ENCODE measurements at regions not wholly inside any gene's neighbourhood (a gene's known extent, or its start where the extent isn't known, plus 50 kb on each side); places are given as distances from the start of the nearest gene placed in this dataset.

GRCh38 chr6:140905724-140906123 is 1227.0 kb upstream of the GJE1 start:
- no peaks in the 10 kb centered on the region for H3K9me3 ChIP-seq (ENCODE audit: control insufficient read depth, low read length)
- no peaks in the 10 kb centered on the region for H3K4me1 ChIP-seq (ENCODE audit: control insufficient read depth, insufficient read depth, low read length, poor library complexity, severe bottlenecking)
- no peaks in the 10 kb centered on the region for H3K36me3 ChIP-seq (ENCODE audit: control insufficient read depth, insufficient read depth, low read length)
- no peak for DNase-seq
- H3K4me3 ChIP-seq (ENCODE audit: insufficient read depth, low read depth, low read length, poor library complexity, severe bottlenecking) = no peak overlapping the region
- H3K27ac ChIP-seq (ENCODE audit: insufficient read depth, low read length, poor library complexity, severe bottlenecking) = no peak overlapping the region
- no peaks in the 10 kb centered on the region for H3K27me3 ChIP-seq (replicated peaks; ENCODE audit: control insufficient read depth, insufficient read depth, low read length, poor library complexity, severe bottlenecking)

- Histone ChIP-seq H3K27me3 (replicated peaks; ENCODE audit: control insufficient read depth, insufficient read depth, low read length, poor library complexity, severe bottlenecking) (no peaks in the 10 kb centered on the region), H3K36me3 (ENCODE audit: control insufficient read depth, insufficient read depth, low read length) (no peaks in the 10 kb centered on the region), H3K4me1 (ENCODE audit: control insufficient read depth, insufficient read depth, low read length, poor library complexity, severe bottlenecking) (no peaks in the 10 kb centered on the region), H3K27ac (ENCODE audit: insufficient read depth, low read length, poor library complexity, severe bottlenecking) (no peak overlapping the region), H3K4me3 (ENCODE audit: insufficient read depth, low read depth, low read length, poor library complexity, severe bottlenecking) (no peak overlapping the region), H3K9me3 (ENCODE audit: control insufficient read depth, low read length) (no peaks in the 10 kb centered on the region)
- DNase-seq = no peak
Measured at GRCh38 chr6:140905050-140905449, 1227.7 kb upstream of the GJE1 start.

- no peaks in the 10 kb centered on the region for H3K27me3 ChIP-seq (replicated peaks; ENCODE audit: control insufficient read depth, insufficient read depth, low read length, poor library complexity, severe bottlenecking)
- H3K36me3 ChIP-seq (ENCODE audit: control insufficient read depth, insufficient read depth, low read length) = no peaks in the 10 kb centered on the region
- no peaks in the 10 kb centered on the region for H3K9me3 ChIP-seq (ENCODE audit: control insufficient read depth, low read length)
- no peak overlapping the region for H3K4me3 ChIP-seq (ENCODE audit: insufficient read depth, low read depth, low read length, poor library complexity, severe bottlenecking)
- no peaks in the 10 kb centered on the region for H3K4me1 ChIP-seq (ENCODE audit: control insufficient read depth, insufficient read depth, low read length, poor library complexity, severe bottlenecking)
- no peak overlapping the region for H3K27ac ChIP-seq (ENCODE audit: insufficient read depth, low read length, poor library complexity, severe bottlenecking)
- DNase-seq = no peak
Measured at GRCh38 chr6:140897804-140898573, 1234.7 kb upstream of the GJE1 start.

GRCh38 chr6:140897349-140897748 is 1235.4 kb upstream of the GJE1 start:
- H3K4me1 ChIP-seq (ENCODE audit: control insufficient read depth, insufficient read depth, low read length, poor library complexity, severe bottlenecking) = no peaks in the 10 kb centered on the region
- H3K27ac ChIP-seq (ENCODE audit: insufficient read depth, low read length, poor library complexity, severe bottlenecking) = no peak overlapping the region
- no peak overlapping the region for H3K4me3 ChIP-seq (ENCODE audit: insufficient read depth, low read depth, low read length, poor library complexity, severe bottlenecking)
- H3K9me3 ChIP-seq (ENCODE audit: control insufficient read depth, low read length) = no peaks in the 10 kb centered on the region
- no peaks in the 10 kb centered on the region for H3K36me3 ChIP-seq (ENCODE audit: control insufficient read depth, insufficient read depth, low read length)
- DNase-seq = no peak
- no peaks in the 10 kb centered on the region for H3K27me3 ChIP-seq (replicated peaks; ENCODE audit: control insufficient read depth, insufficient read depth, low read length, poor library complexity, severe bottlenecking)

- no peaks in the 10 kb centered on the region for H3K9me3 ChIP-seq (ENCODE audit: control insufficient read depth, low read length)
- H3K4me1 ChIP-seq (ENCODE audit: control insufficient read depth, insufficient read depth, low read length, poor library complexity, severe bottlenecking) = no peaks in the 10 kb centered on the region
- no peak for DNase-seq
- H3K27me3 ChIP-seq (replicated peaks; ENCODE audit: control insufficient read depth, insufficient read depth, low read length, poor library complexity, severe bottlenecking) = no peaks in the 10 kb centered on the region
- H3K36me3 ChIP-seq (ENCODE audit: control insufficient read depth, insufficient read depth, low read length) = no peaks in the 10 kb centered on the region
- H3K4me3 ChIP-seq (ENCODE audit: insufficient read depth, low read depth, low read length, poor library complexity, severe bottlenecking) = no peak overlapping the region
- no peak overlapping the region for H3K27ac ChIP-seq (ENCODE audit: insufficient read depth, low read length, poor library complexity, severe bottlenecking)
Measured at GRCh38 chr6:140893432-140893831, 1239.3 kb upstream of the GJE1 start.

- no peaks in the 10 kb centered on the region for H3K4me1 ChIP-seq (ENCODE audit: control insufficient read depth, insufficient read depth, low read length, poor library complexity, severe bottlenecking)
- no peaks in the 10 kb centered on the region for H3K36me3 ChIP-seq (ENCODE audit: control insufficient read depth, insufficient read depth, low read length)
- no peak overlapping the region for H3K27ac ChIP-seq (ENCODE audit: insufficient read depth, low read length, poor library complexity, severe bottlenecking)
- no peak overlapping the region for H3K4me3 ChIP-seq (ENCODE audit: insufficient read depth, low read depth, low read length, poor library complexity, severe bottlenecking)
- no peak for DNase-seq
- H3K27me3 ChIP-seq (replicated peaks; ENCODE audit: control insufficient read depth, insufficient read depth, low read length, poor library complexity, severe bottlenecking) = no peaks in the 10 kb centered on the region
- no peaks in the 10 kb centered on the region for H3K9me3 ChIP-seq (ENCODE audit: control insufficient read depth, low read length)
Measured at GRCh38 chr6:140879946-140880345, 1252.8 kb upstream of the GJE1 start.

- Histone ChIP-seq H3K4me1 (ENCODE audit: control insufficient read depth, insufficient read depth, low read length, poor library complexity, severe bottlenecking) (no peaks in the 10 kb centered on the region), H3K27ac (ENCODE audit: insufficient read depth, low read length, poor library complexity, severe bottlenecking) (no peak overlapping the region), H3K9me3 (ENCODE audit: control insufficient read depth, low read length) (no peaks in the 10 kb centered on the region), H3K4me3 (ENCODE audit: insufficient read depth, low read depth, low read length, poor library complexity, severe bottlenecking) (no peak overlapping the region), H3K27me3 (replicated peaks; ENCODE audit: control insufficient read depth, insufficient read depth, low read length, poor library complexity, severe bottlenecking) (no peaks in the 10 kb centered on the region), H3K36me3 (ENCODE audit: control insufficient read depth, insufficient read depth, low read length) (no peaks in the 10 kb centered on the region)
- DNase-seq = no peak
Measured at GRCh38 chr6:140874066-140874465, 1258.7 kb upstream of the GJE1 start.

DNA sequence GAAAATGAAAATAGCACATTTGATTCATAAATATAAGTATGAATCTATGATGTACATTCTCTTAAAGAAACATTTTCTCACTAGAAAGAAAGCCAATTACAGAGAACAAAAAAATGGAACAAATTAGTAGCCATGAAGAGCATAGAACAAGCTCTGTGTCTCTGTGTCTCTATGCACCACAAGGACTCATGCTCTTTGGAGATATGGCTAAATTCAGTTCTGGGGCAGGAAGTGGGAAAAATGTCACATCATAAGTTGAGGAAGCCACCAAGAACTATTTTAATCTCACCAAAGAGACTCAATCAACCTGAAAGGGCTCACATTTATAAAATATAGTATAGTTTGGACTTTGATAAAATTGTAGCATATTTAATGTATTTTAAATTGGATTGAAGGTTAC is 1259.8 kb upstream of the GJE1 start:
- Histone ChIP-seq H3K27me3 (replicated peaks; ENCODE audit: control insufficient read depth, insufficient read depth, low read length, poor library complexity, severe bottlenecking) (no peaks in the 10 kb centered on the region), H3K36me3 (ENCODE audit: control insufficient read depth, insufficient read depth, low read length) (no peaks in the 10 kb centered on the region), H3K27ac (ENCODE audit: insufficient read depth, low read length, poor library complexity, severe bottlenecking) (no peak overlapping the region), H3K4me1 (ENCODE audit: control insufficient read depth, insufficient read depth, low read length, poor library complexity, severe bottlenecking) (no peaks in the 10 kb centered on the region), H3K9me3 (ENCODE audit: control insufficient read depth, low read length) (no peaks in the 10 kb centered on the region), H3K4me3 (ENCODE audit: insufficient read depth, low read depth, low read length, poor library complexity, severe bottlenecking) (no peak overlapping the region)
- DNase-seq = no peak

DNA sequence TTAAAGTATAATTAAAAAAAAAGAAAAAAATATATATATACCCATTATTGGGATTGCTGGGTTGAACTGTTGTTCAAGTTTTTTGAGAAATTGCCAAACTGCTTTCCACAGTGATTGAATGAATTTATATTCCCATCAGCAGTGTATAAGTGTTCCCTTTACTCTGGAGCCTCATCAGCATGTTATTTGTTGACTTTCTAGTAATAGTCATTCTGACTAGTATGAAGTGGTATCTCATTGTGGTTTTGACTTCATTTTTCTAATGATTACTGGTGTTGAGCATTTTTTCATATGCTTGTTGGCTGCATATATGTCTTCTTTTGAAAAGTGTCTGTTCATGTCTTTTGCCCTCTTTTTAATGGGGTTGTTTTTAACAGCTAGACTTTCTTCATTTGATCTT is 1260.8 kb upstream of the GJE1 start:
- no peaks in the 10 kb centered on the region for H3K9me3 ChIP-seq (ENCODE audit: control insufficient read depth, low read length)
- H3K27ac ChIP-seq (ENCODE audit: insufficient read depth, low read length, poor library complexity, severe bottlenecking) = no peak overlapping the region
- no peaks in the 10 kb centered on the region for H3K27me3 ChIP-seq (replicated peaks; ENCODE audit: control insufficient read depth, insufficient read depth, low read length, poor library complexity, severe bottlenecking)
- no peaks in the 10 kb centered on the region for H3K4me1 ChIP-seq (ENCODE audit: control insufficient read depth, insufficient read depth, low read length, poor library complexity, severe bottlenecking)
- H3K36me3 ChIP-seq (ENCODE audit: control insufficient read depth, insufficient read depth, low read length) = no peaks in the 10 kb centered on the region
- H3K4me3 ChIP-seq (ENCODE audit: insufficient read depth, low read depth, low read length, poor library complexity, severe bottlenecking) = no peak overlapping the region
- DNase-seq = no peak

DNA sequence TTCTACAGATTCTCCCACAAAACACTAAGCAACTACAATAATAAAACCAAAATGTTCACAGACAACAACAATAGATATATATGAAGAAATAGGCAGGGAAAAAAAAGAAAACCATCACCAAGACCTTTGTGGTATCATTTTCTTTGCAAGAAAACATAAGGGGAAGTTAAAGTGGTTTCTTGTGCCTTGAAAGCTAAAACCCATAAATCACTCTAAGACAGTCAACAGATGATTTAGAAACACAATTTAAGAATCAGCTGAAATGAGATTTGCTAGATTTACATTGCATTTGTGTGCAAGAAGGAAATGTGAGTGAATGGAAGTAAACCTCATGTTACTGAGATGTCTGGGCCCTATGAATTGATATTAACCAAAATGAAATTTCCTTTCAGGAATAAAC is 1265.4 kb upstream of the GJE1 start:
- DNase-seq = no peak
- H3K4me3 ChIP-seq (ENCODE audit: insufficient read depth, low read depth, low read length, poor library complexity, severe bottlenecking) = no peak overlapping the region
- H3K4me1 ChIP-seq (ENCODE audit: control insufficient read depth, insufficient read depth, low read length, poor library complexity, severe bottlenecking) = no peaks in the 10 kb centered on the region
- H3K27me3 ChIP-seq (replicated peaks; ENCODE audit: control insufficient read depth, insufficient read depth, low read length, poor library complexity, severe bottlenecking) = no peaks in the 10 kb centered on the region
- H3K27ac ChIP-seq (ENCODE audit: insufficient read depth, low read length, poor library complexity, severe bottlenecking) = no peak overlapping the region
- no peaks in the 10 kb centered on the region for H3K36me3 ChIP-seq (ENCODE audit: control insufficient read depth, insufficient read depth, low read length)
- H3K9me3 ChIP-seq (ENCODE audit: control insufficient read depth, low read length) = no peaks in the 10 kb centered on the region

Data from effector memory CD4-positive, alpha-beta T cell (primary cell).